NCI-H2107 treated with DMSO at 0.1 percent for 48 hours (cell line): ENCODE measurements at regions not wholly inside any gene's neighbourhood (a gene's known extent, or its start where the extent isn't known, plus 50 kb on each side); places are given as distances from the start of the nearest gene placed in this dataset.

Experiments used
- DNase-seq: peaks from one replicate; lab custom pipeline; 2025; ENCODE audit not compliant: unreplicated experiment; lab: John Stamatoyannopoulos, UW

- no peak for DNase-seq
Measured at GRCh38 chr12:124726596-124727263, 136.9 kb downstream of the SCARB1 start.

- no peak for DNase-seq
Measured at GRCh38 chr12:124725597-124726237, 137.9 kb downstream of the SCARB1 start.

DNA sequence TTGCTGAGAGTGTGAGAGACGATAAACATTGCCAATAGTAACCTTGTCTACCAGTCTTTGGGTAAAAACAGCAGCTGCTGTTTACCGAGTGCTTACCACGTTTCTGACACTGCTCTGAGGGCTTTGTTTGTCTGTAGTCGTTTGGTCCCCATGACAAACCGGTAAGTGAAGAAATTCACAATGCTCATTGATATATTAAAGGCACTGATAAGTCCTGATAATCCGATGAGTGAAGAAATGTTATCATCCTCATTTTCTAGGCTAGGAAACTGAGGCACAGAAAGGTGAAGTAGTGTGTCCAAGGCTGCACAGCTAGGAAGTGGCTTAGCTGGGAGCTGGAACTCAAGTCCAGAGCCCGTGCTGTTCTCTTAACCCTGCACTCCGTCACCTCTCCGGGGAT, 138.6 kb downstream of the SCARB1 start:
- DNase-seq = no peak

DNA sequence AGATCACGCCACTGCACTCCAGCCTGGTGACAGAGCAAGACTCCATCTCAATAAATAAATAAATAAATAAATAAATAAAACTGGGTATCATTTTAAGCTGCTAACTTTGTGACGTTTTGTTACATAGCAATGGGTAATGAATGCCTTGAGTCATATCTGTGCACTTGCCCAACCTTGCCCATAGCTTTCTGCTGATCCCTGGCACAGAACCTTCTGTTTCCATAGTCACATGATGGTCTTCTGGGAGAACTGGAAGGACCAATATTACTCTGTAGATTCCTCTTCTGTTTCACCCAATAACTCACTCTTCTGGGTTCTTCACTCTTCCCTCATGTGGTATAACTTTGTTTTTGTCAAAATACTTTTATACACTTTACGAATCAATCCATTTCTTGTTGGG, 140.8 kb downstream of the SCARB1 start:
- DNase-seq = no peak

DNA sequence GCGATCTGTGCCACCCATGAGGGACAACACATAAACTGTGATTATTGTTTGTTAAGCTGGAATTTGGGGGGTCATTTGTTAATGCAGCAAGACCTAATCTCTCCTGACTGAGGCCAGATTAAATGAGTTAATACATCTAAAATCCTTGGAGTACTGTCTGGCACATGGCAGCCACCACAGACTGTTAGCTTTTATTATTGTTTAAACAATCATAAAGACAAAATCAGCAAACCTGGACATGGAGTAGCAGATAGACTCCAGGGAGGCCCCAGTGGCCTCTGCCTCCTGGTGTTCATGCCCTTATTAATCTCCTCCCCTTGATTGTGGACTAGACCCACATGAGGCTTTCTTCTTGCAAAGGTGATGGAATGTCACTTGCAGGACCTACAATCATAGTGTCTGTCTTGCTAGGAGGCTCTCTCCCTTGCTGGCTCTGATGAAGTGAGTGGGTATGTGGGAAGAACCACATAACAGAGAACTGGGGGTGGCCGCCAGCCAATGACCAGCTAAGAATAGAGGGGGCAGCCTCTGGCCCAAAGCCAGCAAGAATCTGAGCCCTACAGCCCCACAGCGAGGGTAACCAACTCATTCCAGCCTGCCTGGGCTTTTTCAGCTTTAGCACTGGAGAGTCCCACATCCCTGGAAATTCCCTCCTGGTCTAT, 142.0 kb downstream of the SCARB1 start:
- no peak for DNase-seq

DNA sequence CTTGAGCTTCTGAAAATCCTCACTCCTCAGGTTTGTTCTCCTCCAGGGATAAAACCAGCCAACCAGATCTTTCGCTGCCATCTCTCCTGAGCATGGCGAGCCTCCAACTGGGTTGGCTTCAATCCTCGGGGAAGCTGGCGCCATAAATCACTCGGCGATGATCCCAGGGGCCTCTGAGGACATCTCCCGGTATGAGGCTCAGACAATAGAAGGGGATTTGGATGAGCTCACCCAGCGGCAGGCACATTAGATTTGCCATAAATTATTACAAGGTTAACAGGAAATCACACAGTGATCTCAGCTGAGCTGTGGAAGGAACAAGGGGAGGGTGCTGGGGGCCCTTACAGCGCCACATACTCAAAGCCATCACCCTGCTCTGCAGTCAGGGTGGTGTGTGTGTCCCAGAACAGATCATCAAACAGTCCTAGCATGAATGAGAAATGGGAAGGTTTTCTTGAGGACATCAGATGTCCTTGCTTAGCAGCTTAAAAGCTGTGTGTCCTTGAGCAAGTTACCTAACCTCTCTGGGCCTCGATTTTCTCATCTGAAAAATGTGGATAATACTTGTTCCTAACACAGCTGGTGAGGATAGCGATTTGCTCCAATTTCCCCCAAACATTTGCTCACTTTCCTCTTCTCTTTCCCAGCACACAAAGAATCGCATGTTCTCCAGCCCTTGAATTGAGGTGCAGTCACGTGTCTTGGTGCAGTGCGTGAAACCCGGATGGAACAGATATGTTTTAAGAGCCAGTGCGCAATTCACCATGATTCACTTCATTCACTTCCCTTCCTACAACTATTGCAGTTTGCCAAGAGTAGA, 142.8 kb downstream of the SCARB1 start:
- DNase-seq = peak; percentile 74

DNA sequence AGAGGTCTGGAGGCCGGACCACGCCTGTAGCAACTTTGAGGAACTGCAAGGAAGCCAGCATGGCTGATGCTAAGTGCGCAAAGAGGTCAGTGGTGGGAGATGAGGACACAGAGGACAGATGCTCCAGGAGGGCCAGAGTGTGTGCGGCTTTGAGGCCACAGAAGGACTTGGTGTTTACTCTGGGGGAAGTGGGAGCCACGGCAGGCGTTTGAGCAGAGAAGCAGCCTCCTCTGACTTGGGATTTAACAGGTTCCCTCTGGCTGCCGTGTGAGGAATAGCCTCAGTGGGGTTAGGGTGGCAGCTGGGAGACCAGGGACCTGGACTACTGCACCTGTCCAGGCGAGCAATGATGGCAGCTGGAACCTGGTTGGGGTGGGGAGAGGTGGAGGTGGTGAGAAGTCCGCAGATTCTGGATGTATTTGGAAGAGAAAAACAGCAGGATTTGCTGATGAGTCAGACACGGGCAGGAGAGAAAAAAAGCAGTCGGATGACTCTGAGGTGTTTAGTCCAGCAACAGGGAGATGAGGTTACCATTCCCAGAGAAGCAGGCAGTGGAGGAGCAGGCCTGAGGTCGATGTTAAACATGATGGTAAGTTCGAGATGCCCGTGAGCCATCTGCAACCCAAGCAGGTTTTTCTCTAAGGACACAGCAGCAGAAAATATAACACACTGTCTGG, 143.5 kb downstream of the SCARB1 start:
- peak; percentile 74 for DNase-seq

GRCh38 chr12:124719231-124719630, 144.4 kb downstream of the SCARB1 start:
- no peak for DNase-seq

DNA sequence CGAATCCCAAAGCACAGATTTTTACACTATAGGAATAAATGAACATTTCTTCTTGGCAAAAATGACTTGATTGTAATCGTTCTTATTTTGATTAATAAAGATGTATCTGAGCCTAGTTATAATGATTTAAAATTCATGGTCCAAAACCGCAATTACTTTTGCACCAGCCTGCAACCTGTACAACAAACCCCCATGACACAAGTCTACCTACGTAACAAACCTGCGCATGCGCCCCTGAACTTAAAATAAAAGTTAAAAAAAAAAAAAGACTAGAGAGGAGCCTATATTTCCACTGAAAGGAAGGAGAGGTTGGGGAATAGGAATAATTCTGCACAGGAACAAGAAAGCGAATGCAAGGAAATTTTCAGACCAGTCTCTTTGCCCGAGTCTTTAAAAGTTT, 145.2 kb downstream of the SCARB1 start:
- DNase-seq = no peak

DNA sequence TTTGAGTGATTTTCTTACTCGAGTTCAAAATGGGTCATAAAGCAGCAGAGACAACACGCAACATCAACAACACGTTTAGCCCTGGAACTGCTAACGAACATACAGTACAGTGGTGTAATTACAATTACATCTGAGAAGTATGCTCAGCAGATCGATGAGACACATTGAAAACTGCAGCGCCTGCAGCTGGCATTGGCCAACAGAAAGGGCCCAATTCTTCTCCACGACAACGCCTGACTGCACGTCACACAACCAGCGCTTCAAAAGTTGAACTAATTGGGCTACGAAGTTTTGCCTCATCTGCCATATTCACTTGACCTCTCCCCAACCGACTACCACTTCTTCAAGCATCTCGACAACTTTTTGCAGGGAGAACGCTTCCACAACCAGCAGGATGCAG, 145.6 kb downstream of the SCARB1 start:
- DNase-seq = no peak

GRCh38 chr12:124717318-124717717, 146.3 kb downstream of the SCARB1 start:
- DNase-seq = no peak

GRCh38 chr12:124716208-124717130, 147.2 kb downstream of the SCARB1 start:
- peak; percentile 82 for DNase-seq

DNA sequence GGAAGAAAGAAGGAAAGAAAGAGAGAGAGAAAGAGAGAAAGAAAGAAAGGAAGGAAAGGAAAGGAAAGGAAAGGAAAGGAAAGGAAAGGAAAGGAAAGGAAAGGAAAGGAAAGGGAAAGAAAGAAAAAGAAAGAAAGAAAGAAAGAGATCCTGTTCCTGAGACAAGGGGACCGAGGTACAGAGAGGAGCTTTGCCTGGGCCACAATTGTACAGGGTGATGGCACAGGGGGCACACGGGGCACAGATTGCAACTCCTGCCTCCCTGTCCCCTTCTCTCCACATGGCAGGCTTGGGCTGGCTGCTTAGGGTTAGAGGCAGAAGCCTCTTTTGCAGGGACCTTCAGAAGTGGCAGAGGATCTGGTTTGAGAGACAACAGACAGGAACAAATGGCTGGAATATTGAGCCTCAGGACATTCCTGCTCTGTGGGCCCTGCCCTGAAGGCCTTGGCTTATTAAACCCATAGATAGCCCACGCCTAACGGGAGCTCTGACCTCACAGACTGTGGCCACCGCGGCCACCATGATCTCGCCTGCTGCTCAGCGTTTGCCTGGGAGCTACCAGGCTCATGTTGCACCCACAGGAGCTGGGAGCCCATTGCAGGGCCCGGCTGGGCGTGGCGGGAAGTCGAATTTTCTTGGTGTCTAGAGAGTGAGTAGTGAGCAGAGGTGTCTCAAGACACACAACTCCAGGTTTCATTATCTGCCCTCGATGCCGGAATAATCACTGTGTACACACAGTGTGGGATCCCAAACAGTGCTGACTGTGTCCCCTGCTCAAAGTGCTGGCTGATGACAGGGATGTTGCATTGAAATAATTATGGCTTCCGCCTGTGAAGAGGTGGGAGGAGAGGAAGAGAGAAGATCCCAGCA, 147.9 kb upstream of the NCOR2 start:
- DNase-seq = peak; percentile 66

DNA sequence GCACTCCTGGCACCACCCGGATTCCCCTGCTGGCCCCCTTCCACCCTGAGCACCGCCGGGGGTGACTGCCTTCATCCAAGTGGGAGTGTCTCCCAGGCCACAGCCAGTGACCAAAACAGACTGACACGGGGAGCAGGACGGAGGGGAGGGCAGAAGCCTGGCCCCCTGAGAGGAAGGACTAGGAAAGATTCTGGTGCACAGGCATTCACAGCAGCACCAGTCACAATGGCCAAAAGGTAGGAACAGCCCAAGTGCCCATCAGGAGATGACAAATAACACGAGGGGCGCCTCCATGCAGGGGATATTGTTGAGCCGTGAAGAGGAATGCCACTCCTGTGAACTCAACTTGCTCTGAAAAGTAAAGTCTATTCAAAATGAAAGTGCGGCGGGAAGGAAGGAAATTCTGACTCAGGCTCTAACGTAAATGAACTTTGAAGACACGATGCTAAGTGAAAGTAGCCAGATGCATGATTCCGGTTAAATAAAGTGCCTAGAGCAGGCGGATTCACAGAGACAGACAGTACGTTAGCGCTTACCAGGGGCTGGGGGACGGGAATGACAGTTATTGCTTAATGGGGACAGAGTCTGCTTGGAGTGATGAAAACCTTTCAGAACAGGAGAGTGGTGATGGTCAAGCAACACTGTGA, 146.1 kb upstream of the NCOR2 start:
- DNase-seq = no peak

DNA sequence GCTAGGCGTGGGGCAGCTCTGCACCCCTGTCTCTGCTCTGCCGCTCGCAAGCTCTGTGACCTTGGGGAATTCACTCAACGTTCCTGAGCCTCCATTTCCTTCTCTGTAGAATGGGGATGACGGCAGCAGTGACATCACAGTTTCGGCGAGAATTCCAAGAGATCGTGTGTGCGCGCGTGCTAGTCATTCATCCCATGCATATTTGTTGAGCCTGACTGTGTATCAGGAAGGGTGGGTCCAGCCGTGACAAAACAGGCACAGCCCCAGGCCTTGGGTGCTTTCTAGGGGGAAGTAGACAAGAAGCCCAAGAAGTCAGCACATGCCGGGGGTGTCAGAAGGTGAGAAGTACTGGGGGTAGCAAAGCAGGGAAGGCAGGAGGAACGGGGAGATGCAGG, 145.6 kb upstream of the NCOR2 start:
- DNase-seq = no peak

DNA sequence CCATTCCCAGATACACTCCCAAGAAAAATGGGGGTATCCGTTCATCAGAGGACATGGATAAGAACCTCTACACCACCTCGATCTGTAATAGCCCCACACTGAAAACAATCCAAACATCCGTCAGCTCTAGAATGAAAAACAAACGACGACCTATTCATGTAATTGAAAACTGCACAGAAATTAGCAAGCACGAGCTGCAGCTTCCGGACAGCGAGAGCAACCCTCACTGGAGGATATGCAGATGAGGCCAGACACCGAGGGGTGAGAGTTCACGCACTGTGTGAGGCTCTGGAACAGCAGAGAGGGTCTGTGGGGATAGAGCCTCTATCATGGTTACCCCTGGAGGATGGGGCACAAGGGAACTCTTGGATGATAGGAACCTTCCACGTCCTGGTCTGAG, 143.9 kb upstream of the NCOR2 start:
- no peak for DNase-seq

DNA sequence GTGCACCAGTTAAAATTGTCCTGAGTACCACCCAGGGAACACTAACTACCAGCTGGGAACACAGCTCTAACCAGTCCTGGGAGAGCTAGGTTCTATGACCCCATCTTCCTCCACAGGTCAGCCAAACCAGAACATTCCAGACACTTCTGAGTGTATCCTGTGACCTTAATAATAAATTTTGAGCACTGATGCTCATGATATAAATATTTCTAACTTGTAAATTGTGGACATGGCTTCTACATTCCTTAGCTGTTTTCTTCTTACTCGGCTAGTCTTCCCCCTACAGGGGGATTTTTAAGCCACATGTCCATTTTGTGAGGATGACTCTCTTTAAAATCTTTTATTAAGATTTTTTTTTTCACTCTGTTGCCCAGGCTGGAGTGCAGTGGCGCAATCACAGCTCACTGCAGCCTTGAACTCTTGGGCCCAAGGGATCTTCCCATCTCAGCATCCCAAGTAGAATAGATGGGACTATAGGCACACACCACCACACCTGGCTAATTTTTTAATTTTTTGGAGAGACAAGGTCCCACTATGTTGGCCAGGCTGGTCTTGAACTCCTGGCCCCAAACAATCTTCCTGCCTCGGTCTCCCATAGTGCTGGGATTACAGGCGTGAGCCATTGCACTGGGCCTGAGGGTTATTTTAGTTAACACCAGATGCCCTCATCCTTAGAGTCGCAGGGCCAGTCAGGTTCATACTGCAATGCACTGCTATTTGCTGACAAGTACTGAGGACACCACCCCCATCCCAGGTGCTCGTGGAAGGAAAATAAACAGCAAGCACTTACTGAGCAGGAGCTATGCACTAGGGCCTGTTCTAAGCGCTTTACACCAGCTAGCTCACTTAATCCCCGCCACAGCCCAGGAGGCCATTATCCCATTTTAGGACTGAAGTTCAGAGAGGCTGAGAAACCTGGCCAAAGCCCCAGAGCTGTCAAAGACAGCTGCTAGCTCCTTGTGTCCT, 142.6 kb upstream of the NCOR2 start:
- peak; percentile 49 for DNase-seq
